HCT116 (cell line): ENCODE measurements at regions not wholly inside any gene's neighbourhood (a gene's known extent, or its start where the extent isn't known, plus 50 kb on each side); places are given as distances from the start of the nearest gene placed in this dataset.

Source experiments
- ATAC-seq: fragments of 200-7000 bp; cut with Tn5 transposase; 2 replicates; pipeline ENCODE4 v1.9.1; 2020; ENCODE audit warnings: mild to moderate bottlenecking, moderate library complexity
- BruUV-seq: library from RNA; stranded (reverse); fragments of 400-500 nt; replicated peaks from 2 replicates; lab custom pipeline; 2021; lab: Mats Ljungman, UMichigan
- CTCF ChIA-PET: fragments of 300-600 bp; sonication (Branson Sonifier 250); formaldehyde crosslinking; loops from one replicate; lab custom pipeline; 2021; ENCODE audit warnings: antibody characterized with exemption; lab: Charles Lee
- POLR2A ChIA-PET: fragments of 300-600, 350-600 bp; sonication (Branson Sonifier 250); formaldehyde crosslinking; loops from one replicate; lab custom pipeline; 2021; ENCODE audit warnings: antibody characterized with exemption; lab: Charles Lee
- RAD21 ChIA-PET, 2 experiments: fragments of 300-600 bp; sonication (Branson Sonifier 250); formaldehyde crosslinking; loops; one replicate each; lab custom pipeline; 2023; ENCODE audit warnings: low total read pairs in 2 of 2; ENCODE audit not compliant: uncharacterized antibody in 2 of 2, unreplicated experiment in 2 of 2, low non-redundant PET in 1 of 2; lab: Charles Lee
- DNase-seq: peaks from one replicate; pipeline ENCODE4 v3.0.0-alpha.2; 2010; ENCODE audit warnings: low read depth, low spot score
- H2AFZ ChIP-seq: fragments of 200-600 bp; shearing (Covaris generic), sonication (generic); 2 replicates; pipeline ENCODE4 v1.6.1; 2017; ENCODE audit warnings: low read depth, mixed run types, mixed read lengths, antibody characterized with exemption, low read length; ENCODE audit not compliant: poor library complexity, severe bottlenecking
- H3K27ac ChIP-seq: 2 replicates; pipeline ENCODE4 v1.5.1; 2012; ENCODE audit warnings: low read depth, low read length
- H3K27me3 ChIP-seq: fragments of 200-600 bp; sonication (generic); 2 replicates; pipeline ENCODE4 v1.6.1; 2016; ENCODE audit warnings: mixed run types, low read length, mixed read lengths; ENCODE audit not compliant: insufficient read depth
- H3K36me3 ChIP-seq, 2 experiments: fragments of 200-500 bp in 1 of 2; fragments of 200-600 bp in 1 of 2; sonication (Bioruptor generic) in 1 of 2; sonication (generic) in 1 of 2; 2 replicates each; pipeline versions ENCODE4 v1.5.1 to v1.6.1; 2014 to 2016; ENCODE audit warnings: low read length in 2 of 2, inconsistent platforms in 1 of 2, mixed read lengths in 1 of 2, mixed run types in 1 of 2; ENCODE audit not compliant: insufficient read depth in 2 of 2, control insufficient read depth in 1 of 2
- H3K4me1 ChIP-seq, 2 experiments: fragments of 200-600 bp in 1 of 2; sonication (generic) in 1 of 2; 2 replicates each; pipeline versions ENCODE4 v1.5.1 to v1.6.1; 2012 to 2017; ENCODE audit warnings: low read length in 2 of 2, inconsistent platforms in 1 of 2, mild to moderate bottlenecking in 1 of 2, mixed read lengths in 1 of 2, mixed run types in 1 of 2, moderate library complexity in 1 of 2; ENCODE audit not compliant: insufficient read depth in 2 of 2, control insufficient read depth in 1 of 2
- H3K4me2 ChIP-seq: fragments of 200-600 bp; sonication (generic); 2 replicates; pipeline ENCODE4 v1.6.1; 2017; ENCODE audit warnings: mixed run types, low read length, mixed read lengths
- H3K4me3 ChIP-seq, 2 experiments: fragments of 200-600 bp in 1 of 2; sonication (generic) in 1 of 2; replicated peaks in 1 of 2; 2 replicates each; pipeline ENCODE4 v1.5.1; 2011 to 2016; ENCODE audit warnings: low read length in 2 of 2, control low read depth in 1 of 2, low read depth in 1 of 2, mild to moderate bottlenecking in 1 of 2, mixed read lengths in 1 of 2, mixed run types in 1 of 2
- H3K79me2 ChIP-seq: fragments of 200-600 bp; sonication (generic); 2 replicates; pipeline ENCODE4 v1.6.1; 2017; ENCODE audit warnings: mild to moderate bottlenecking, mixed run types, low read length, moderate library complexity, mixed read lengths; ENCODE audit not compliant: insufficient read depth
- H3K9ac ChIP-seq: fragments of 200-600 bp; sonication (generic); 2 replicates; pipeline ENCODE4 v1.6.1; 2016; ENCODE audit warnings: low read length, mixed read lengths
- H3K9me2 ChIP-seq: fragments of 200-600 bp; sonication (generic), shearing (Covaris generic); 2 replicates; pipeline ENCODE4 v1.6.1; 2017; ENCODE audit warnings: mixed run types, mild to moderate bottlenecking, moderate library complexity; ENCODE audit not compliant: insufficient read depth
- H3K9me3 ChIP-seq, 2 experiments: fragments of 200-500 bp in 1 of 2; fragments of 200-600 bp in 1 of 2; sonication (Bioruptor generic) in 1 of 2; sonication (generic) in 1 of 2; 2 replicates each; pipeline ENCODE4 v1.6.1; 2014 to 2017; ENCODE audit warnings: low read length in 2 of 2, mixed read lengths in 2 of 2, inconsistent platforms in 1 of 2, low read depth in 1 of 2, mild to moderate bottlenecking in 1 of 2, mixed run types in 1 of 2, moderate library complexity in 1 of 2; ENCODE audit not compliant: control insufficient read depth in 1 of 2, insufficient read depth in 1 of 2
- H4K20me1 ChIP-seq: fragments of 200-600 bp; sonication (generic), shearing (Covaris generic); 2 replicates; pipeline ENCODE4 v1.6.1; 2017; ENCODE audit warnings: mixed run types, mild to moderate bottlenecking, moderate library complexity; ENCODE audit not compliant: insufficient read depth
- ATF3 ChIP-seq: IDR thresholded peaks from 2 replicates; pipeline ENCODE4 v1.6.1; 2012
- CBX3 ChIP-seq: IDR thresholded peaks from 2 replicates; pipeline ENCODE4 v1.6.1; 2012; ENCODE audit warnings: low read depth
- CEBPB ChIP-seq: IDR thresholded peaks from 2 replicates; pipeline ENCODE4 v1.6.1; 2012; ENCODE audit warnings: low read depth
- CTCF ChIP-seq, 3 experiments: fragments of 200-600 bp in 1 of 3; sonication (generic) in 1 of 3; IDR thresholded peaks in 2 of 3; conservative IDR thresholded peaks in 1 of 3; 2 replicates each; pipeline ENCODE4 v1.5.1; 2012 to 2017; ENCODE audit warnings: low read depth in 2 of 3, low read length in 2 of 3, antibody characterized with exemption in 1 of 3, borderline replicate concordance in 1 of 3, control low read depth in 1 of 3, mild to moderate bottlenecking in 1 of 3, mixed read lengths in 1 of 3, mixed run types in 1 of 3, moderate library complexity in 1 of 3; ENCODE audit not compliant: insufficient read depth in 1 of 3
- EGR1 ChIP-seq: IDR thresholded peaks from 2 replicates; pipeline ENCODE4 v1.6.1; 2012; ENCODE audit warnings: low read depth
- ELF1 ChIP-seq: IDR thresholded peaks from 2 replicates; pipeline ENCODE4 v1.6.1; 2012; ENCODE audit warnings: low read depth, borderline replicate concordance
- FOSL1 ChIP-seq: IDR thresholded peaks from 2 replicates; pipeline ENCODE4 v1.6.1; 2012; ENCODE audit warnings: low read depth
- MAX ChIP-seq: IDR thresholded peaks from 2 replicates; pipeline ENCODE4 v1.6.1; 2012
- POLR2A ChIP-seq: IDR thresholded peaks from 2 replicates; pipeline ENCODE4 v1.7.0; 2011; ENCODE audit warnings: borderline replicate concordance; ENCODE audit not compliant: insufficient read depth, insufficient read length; ENCODE audit errors: extremely low read depth
- REST ChIP-seq: IDR thresholded peaks from 2 replicates; pipeline ENCODE4 v1.6.1; 2012; ENCODE audit warnings: low read depth
- SP1 ChIP-seq: IDR thresholded peaks from 2 replicates; pipeline ENCODE4 v1.6.1; 2012; ENCODE audit warnings: low read depth
- SRF ChIP-seq: IDR thresholded peaks from 2 replicates; pipeline ENCODE4 v1.6.1; 2012; ENCODE audit warnings: low read depth
- YY1 ChIP-seq: IDR thresholded peaks from 2 replicates; pipeline ENCODE4 v1.6.1; 2011; ENCODE audit warnings: low read length, low read depth, moderate library complexity, mild to moderate bottlenecking; ENCODE audit not compliant: insufficient replicate concordance; ENCODE audit errors: extremely low read depth
- ZBTB33 ChIP-seq: IDR thresholded peaks from 2 replicates; pipeline ENCODE4 v1.6.1; 2011; ENCODE audit warnings: mild to moderate bottlenecking, low read length, moderate library complexity; ENCODE audit not compliant: insufficient replicate concordance; ENCODE audit errors: extremely low read depth
- ZFX ChIP-seq: fragments of 450-650 bp; IDR thresholded peaks from 2 replicates; pipeline ENCODE4 v1.6.1; 2017
- intact Hi-C: fragments of 100-400 bp; cut with micrococcal nuclease; formaldehyde crosslinking; loops from 2 replicates; pipeline ENCODE4 v1.10.0; 2022

- Histone ChIP-seq H3K9me2 (no peaks in the 10 kb centered on the region), H3K4me2 (no peak overlapping the region), H3K4me3 (no peak overlapping the region), H3K9me3 (peaks cover 7 to 29% of the 10 kb centered on the region in 2 experiments; a peak in 2 of 4 replicates), H2AFZ (no peak overlapping the region), H4K20me1 (no peaks in the 10 kb centered on the region), H3K4me1 (no peaks in the 10 kb centered on the region), H3K79me2 (no peaks in the 10 kb centered on the region), H3K36me3 (no peaks in the 10 kb centered on the region), H3K27me3 (no peaks in the 10 kb centered on the region), H3K9ac (no peak overlapping the region), H3K27ac (no peak overlapping the region)
- ChIA-PET RAD21 (no interaction called here), CTCF (no interaction called here), POLR2A (no interaction called here)
- no peak for DNase-seq
- BruUV-seq: no TSS peak
- intact Hi-C loops: no loop called here
- no peak for ATAC-seq
- TF ChIP-seq SRF (no peak), ZFX (no peak), MAX (no peak), ZBTB33 (no peak), SP1 (no peak), ELF1 (no peak), CTCF (IDR thresholded peaks at IDR 0.05 in 2 of 3, conservative IDR thresholded peaks at IDR 0.05 in 1 of 3; ENCODE audit: borderline replicate concordance in 1 of 3, insufficient read depth in 1 of 3, low read depth in 2 of 3, low read length in 2 of 3) (no peak), CBX3 (no peak), EGR1 (no peak), POLR2A (no peak), FOSL1 (no peak), ATF3 (no peak), REST (no peak), CEBPB (no peak), YY1 (no peak)
- TF ChIP-seq, all 23 proteins: peak for 0
Observed at GRCh38 chr16:63602206-63602927, 1519.5 kb downstream of the CDH11 start.
